PFSK-1 (cell line): ENCODE measurements at regions not wholly inside any gene's neighbourhood (a gene's known extent, or its start where the extent isn't known, plus 50 kb on each side); places are given as distances from the start of the nearest gene placed in this dataset.

Source experiments
- SIN3A ChIP-seq: IDR thresholded peaks from 2 replicates; pipeline ENCODE4 v1.6.1; 2012; ENCODE audit warnings: mild to moderate bottlenecking, low read length, moderate library complexity, borderline replicate concordance; ENCODE audit not compliant: insufficient read depth
- TAF1 ChIP-seq: IDR thresholded peaks from 2 replicates; pipeline ENCODE4 v1.6.1; 2012; ENCODE audit warnings: low read length, control low read depth, borderline replicate concordance; ENCODE audit not compliant: insufficient read depth

DNA sequence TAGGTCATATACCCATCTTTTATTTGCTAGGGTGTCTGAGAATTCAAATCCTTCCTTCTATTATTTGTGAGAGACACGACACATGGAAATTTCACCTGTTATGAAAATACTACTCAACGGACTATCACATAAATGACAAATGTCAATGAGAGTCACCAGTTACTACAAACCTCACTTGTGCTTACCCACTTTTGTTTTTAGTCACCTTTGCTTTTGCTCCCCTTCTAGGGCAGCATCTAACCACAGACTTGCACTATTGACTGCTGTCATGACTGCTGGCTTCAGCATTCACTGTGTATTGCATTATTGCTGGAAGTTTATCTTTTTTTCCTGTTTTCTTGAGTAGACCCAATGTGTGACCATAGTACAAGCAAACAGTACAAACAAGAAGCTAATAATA, 1048.0 kb downstream of the PLA2G4A start:
- TF ChIP-seq SIN3A: no peak
- TF ChIP-seq TAF1: no peak
